NT2/D1 (cell line): ENCODE measurements at regions not wholly inside any gene's neighbourhood (a gene's known extent, or its start where the extent isn't known, plus 50 kb on each side); places are given as distances from the start of the nearest gene placed in this dataset.

ENCODE experiments used
- DNase-seq: peaks from one replicate; pipeline ENCODE4 v3.0.0-alpha.2; 2011; ENCODE audit warnings: low read depth, low spot score
- H3K27me3 ChIP-seq: 2 replicates; pipeline ENCODE4 v1.6.0; 2011; ENCODE audit warnings: mild to moderate bottlenecking; ENCODE audit not compliant: insufficient read length, insufficient read depth
- H3K36me3 ChIP-seq: 2 replicates; pipeline ENCODE4 v1.6.1; 2011; ENCODE audit warnings: mild to moderate bottlenecking, low read length, mixed read lengths; ENCODE audit not compliant: insufficient read depth, insufficient read length
- H3K4me1 ChIP-seq: 2 replicates; pipeline ENCODE4 v1.5.1; 2011; ENCODE audit not compliant: insufficient read depth, insufficient read length
- H3K4me3 ChIP-seq: 2 replicates; pipeline ENCODE4 v1.5.1; 2011; ENCODE audit warnings: low read depth; ENCODE audit not compliant: insufficient read length
- H3K9ac ChIP-seq: 2 replicates; pipeline ENCODE4 v1.6.0; 2011; ENCODE audit warnings: low read depth; ENCODE audit not compliant: insufficient read length
- H3K9me3 ChIP-seq: 2 replicates; pipeline ENCODE4 v1.5.1; 2011; ENCODE audit warnings: mild to moderate bottlenecking, low read length; ENCODE audit not compliant: insufficient read depth
- SUZ12 ChIP-seq: IDR thresholded peaks from 2 replicates; pipeline ENCODE4 v1.6.1; 2011; ENCODE audit not compliant: insufficient read length, insufficient read depth; ENCODE audit errors: extremely low read depth
- YY1 ChIP-seq: IDR thresholded peaks from 2 replicates; pipeline ENCODE4 v1.6.1; 2011; ENCODE audit not compliant: insufficient read length, insufficient read depth
- ZNF274 ChIP-seq: IDR thresholded peaks from 2 replicates; pipeline ENCODE4 v1.6.1; 2011; ENCODE audit warnings: mild to moderate bottlenecking, low read depth, low read length

- H3K4me3 ChIP-seq, result no peak overlapping the region
- peaks cover 4% of the 10 kb centered on the region for H3K4me1 ChIP-seq
- no peaks in the 10 kb centered on the region for H3K27me3 ChIP-seq
- H3K9me3 ChIP-seq, result no peaks in the 10 kb centered on the region
- no peak for DNase-seq
- no peaks in the 10 kb centered on the region for H3K36me3 ChIP-seq
- H3K9ac ChIP-seq, result no peak overlapping the region
- no peak for TF ChIP-seq YY1
- no peak for TF ChIP-seq ZNF274
- no peak for TF ChIP-seq SUZ12
Observed at GRCh38 chr11:70854201-70854600, 398.2 kb downstream of the SHANK2 start.

DNA sequence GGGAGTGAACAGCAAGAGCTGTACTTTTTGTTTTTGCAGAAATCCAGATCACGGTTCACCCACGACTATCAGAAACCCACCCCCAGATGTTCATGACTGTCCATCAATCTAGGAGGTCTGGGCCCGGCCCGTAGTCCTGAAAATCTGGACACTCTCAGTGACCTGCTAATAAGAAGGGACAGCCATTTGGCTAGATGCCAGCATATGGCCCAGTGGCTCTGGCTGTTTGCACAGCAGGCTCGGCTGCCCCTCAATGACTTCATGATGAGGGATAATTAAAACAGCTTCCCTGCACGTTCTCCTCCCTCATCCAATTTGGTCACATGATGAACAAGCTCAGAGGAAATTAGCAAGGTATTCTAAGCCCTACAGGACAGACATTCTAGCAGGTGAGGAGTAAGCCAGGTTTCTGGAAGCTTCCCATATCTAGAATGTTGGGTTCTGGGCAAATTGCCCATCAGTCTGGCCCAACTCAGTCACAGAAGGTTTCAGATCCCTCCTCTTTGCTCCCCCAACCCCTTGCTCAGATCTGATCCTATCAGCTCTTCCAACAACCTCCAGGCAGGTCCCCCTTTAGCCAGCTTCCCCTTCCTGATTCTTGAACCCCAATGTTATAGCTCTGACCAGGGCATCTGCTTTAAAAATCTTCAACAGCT lies 397.3 kb downstream of the SHANK2 start:
- Histone ChIP-seq H3K4me3 (no peak overlapping the region), H3K4me1 (peaks cover 4% of the 10 kb centered on the region), H3K36me3 (no peaks in the 10 kb centered on the region), H3K9me3 (no peaks in the 10 kb centered on the region), H3K27me3 (no peaks in the 10 kb centered on the region), H3K9ac (no peak overlapping the region)
- DNase-seq, result no peak
- TF ChIP-seq SUZ12 (no peak), ZNF274 (no peak), YY1 (no peak)

DNA sequence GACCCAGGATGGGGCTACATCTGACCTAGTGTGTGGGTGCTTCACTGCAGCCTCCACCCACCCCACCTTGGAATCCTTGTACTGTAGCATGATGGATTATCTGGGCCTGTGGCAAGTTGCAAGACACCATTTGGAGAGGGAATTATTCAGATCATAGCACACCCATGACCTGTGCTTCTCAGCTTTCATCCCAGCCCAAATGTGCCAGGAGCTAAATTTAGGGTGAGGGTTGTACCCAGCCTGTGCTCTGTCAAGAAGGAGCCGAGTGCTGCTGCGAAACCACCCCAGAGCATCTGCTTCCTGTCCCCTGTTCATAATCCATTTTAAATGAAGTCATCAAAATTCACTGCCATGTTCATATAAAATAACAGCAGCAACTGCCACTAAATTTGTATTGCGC lies 394.5 kb downstream of the SHANK2 start:
- TF ChIP-seq SUZ12 (no peak), YY1 (no peak), ZNF274 (no peak)
- H3K4me1 ChIP-seq, result peaks cover 10% of the 10 kb centered on the region
- H3K36me3 ChIP-seq, result no peaks in the 10 kb centered on the region
- no peak for DNase-seq
- H3K9me3 ChIP-seq, result no peaks in the 10 kb centered on the region
- H3K4me3 ChIP-seq, result no peak overlapping the region
- H3K9ac ChIP-seq, result no peak overlapping the region
- no peaks in the 10 kb centered on the region for H3K27me3 ChIP-seq

GRCh38 chr11:70859180-70859579 lies 393.2 kb downstream of the SHANK2 start:
- H3K9ac ChIP-seq, result no peak overlapping the region
- TF ChIP-seq SUZ12 (no peak), ZNF274 (no peak), YY1 (no peak)
- DNase-seq, result no peak
- no peaks in the 10 kb centered on the region for H3K36me3 ChIP-seq
- no peak overlapping the region for H3K4me3 ChIP-seq
- no peaks in the 10 kb centered on the region for H3K27me3 ChIP-seq
- H3K4me1 ChIP-seq, result peaks cover 6% of the 10 kb centered on the region
- no peaks in the 10 kb centered on the region for H3K9me3 ChIP-seq

DNA sequence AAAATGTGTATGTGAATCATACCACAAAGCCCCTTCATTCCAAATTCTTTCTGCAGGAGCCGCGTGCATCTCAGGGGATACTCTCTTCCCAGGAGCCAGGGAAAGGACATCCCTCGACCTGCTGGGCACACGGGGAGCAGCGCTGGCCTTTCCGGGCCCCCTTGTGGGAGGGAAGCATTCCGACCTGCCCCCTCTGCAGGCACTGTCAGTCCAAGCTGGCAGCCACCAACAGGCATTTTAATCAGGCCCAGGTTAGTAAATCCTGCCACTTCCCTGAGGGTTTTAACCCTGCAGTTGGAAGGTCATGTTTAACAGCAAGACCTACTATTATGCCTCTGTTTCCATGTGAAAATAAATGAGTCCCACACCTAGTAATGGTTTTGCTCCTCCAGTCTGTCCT lies 391.5 kb downstream of the SHANK2 start:
- Histone ChIP-seq H3K4me1 (peaks cover 6% of the 10 kb centered on the region), H3K36me3 (no peaks in the 10 kb centered on the region), H3K9me3 (no peaks in the 10 kb centered on the region), H3K4me3 (no peak overlapping the region), H3K9ac (no peak overlapping the region), H3K27me3 (no peaks in the 10 kb centered on the region)
- no peak for DNase-seq
- TF ChIP-seq SUZ12, result no peak
- no peak for TF ChIP-seq ZNF274
- no peak for TF ChIP-seq YY1

DNA sequence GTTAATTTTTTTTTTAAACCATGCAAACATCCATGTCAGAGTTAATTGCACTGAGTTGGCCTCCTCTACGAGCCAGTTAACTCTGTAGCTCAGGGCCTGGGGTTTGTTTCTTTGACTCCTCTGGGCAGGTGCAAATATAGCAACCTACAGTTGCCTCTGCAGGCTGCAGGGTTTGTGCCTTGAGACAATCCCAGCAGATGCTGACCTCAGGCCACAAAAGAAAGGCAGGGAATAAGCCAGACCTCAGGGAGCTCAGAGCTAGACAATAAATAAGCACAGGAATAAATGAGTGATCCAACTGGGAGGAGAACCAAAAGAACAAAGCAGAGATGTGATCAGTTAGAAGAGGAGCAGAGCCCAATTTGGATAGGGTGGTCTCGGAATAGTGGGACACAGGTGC lies 390.8 kb downstream of the SHANK2 start:
- Histone ChIP-seq H3K9ac (no peak overlapping the region), H3K4me1 (peaks cover 6% of the 10 kb centered on the region), H3K4me3 (no peak overlapping the region), H3K9me3 (no peaks in the 10 kb centered on the region), H3K36me3 (no peaks in the 10 kb centered on the region), H3K27me3 (no peaks in the 10 kb centered on the region)
- TF ChIP-seq ZNF274 (no peak), YY1 (no peak), SUZ12 (no peak)
- no peak for DNase-seq

- Histone ChIP-seq H3K9me3 (no peaks in the 10 kb centered on the region), H3K4me1 (peaks cover 6% of the 10 kb centered on the region), H3K36me3 (no peaks in the 10 kb centered on the region), H3K27me3 (no peaks in the 10 kb centered on the region), H3K9ac (no peak overlapping the region), H3K4me3 (no peak overlapping the region)
- TF ChIP-seq SUZ12 (no peak), ZNF274 (no peak), YY1 (no peak)
- DNase-seq, result no peak
Observed at GRCh38 chr11:70862093-70862492, 390.3 kb downstream of the SHANK2 start.

- Histone ChIP-seq H3K9ac (no peak overlapping the region), H3K4me3 (no peak overlapping the region), H3K4me1 (peaks cover 6% of the 10 kb centered on the region), H3K27me3 (no peaks in the 10 kb centered on the region), H3K36me3 (no peaks in the 10 kb centered on the region), H3K9me3 (no peaks in the 10 kb centered on the region)
- DNase-seq, result no peak
- TF ChIP-seq YY1, result no peak
- no peak for TF ChIP-seq ZNF274
- TF ChIP-seq SUZ12, result no peak
Observed at GRCh38 chr11:70863186-70863585, 389.2 kb downstream of the SHANK2 start.
